ENCODE measurements at regions not wholly inside any gene's neighbourhood (a gene's known extent, or its start where the extent isn't known, plus 50 kb on each side); places are given as distances from the start of the nearest gene placed in this dataset.
A peak's percentile ranks its signal among the peaks of the same experiment; 100 is the strongest.

DNA sequence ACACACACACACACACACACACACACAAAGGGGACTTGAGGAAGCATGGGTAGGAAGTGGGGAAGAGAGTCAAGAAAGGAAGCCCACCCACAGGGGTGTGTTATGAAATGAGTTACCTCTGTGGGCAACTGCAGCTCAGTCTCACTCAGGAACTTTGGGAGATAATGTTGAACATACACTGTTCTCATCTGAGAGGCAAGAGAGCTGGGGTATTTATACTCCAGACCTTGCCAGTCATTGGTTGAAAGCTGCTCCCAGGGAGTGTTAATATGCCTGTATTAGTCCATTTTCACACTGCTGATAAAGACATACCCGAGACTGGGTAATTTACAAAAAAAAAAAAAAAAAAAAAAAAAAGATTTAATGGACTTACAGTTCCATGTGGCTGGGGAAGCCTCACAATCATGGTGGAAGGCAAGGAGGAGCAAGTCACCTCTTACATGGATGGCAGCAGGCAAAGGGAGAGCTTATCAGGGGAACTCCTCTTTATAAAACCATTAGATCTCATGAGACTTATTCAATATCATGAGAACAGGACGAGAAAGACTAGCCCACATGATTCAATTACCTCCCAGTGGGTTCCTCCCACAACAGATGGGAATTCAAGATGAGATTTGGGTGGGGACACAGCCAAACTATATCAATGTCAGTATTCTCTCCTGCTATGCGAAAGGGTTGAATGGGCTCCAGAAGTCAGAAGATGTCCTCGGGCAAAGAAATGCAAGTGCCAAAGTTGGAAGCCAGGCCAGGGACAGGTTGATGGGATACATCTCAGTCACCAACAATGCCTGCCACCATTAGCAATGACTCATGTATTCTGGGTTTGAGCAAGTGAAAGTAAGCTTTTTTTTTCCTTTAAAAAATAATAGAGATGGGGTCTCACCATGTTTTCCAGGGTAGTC is 270.5 kb downstream of the MRTFB start:
- intact Hi-C loops (cut with DNase I): no loop called here
- ATAC-seq (ENCODE audit: poor library complexity) (no peak), DNase-seq (no peak)

- no peak for ATAC-seq (ENCODE audit: poor library complexity)
- DNase-seq: no peak
- intact Hi-C loops (cut with DNase I): no loop called here
Measured at GRCh38 chr16:14339694-14340093, 268.6 kb downstream of the MRTFB start.

DNA sequence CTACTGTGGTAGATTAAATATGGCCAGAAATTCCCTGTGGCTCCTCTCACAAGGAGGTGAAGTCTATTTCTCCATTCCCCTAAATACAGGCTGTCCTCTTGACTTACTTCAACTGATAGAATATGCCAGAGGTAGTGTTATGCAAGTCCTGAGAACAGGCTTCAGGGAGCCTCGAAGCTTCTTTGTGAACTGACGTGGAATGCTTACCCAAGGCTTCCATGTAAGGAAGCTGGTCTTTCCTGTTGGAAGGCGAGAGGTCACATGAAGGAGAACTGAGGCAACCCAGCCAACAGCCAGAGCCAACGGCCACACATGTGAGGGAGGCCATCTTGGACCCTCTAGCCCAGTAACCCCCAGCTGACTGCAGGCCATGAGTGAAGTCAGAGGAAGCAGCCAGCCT is 267.9 kb downstream of the MRTFB start:
- DNase-seq (no peak), ATAC-seq (ENCODE audit: poor library complexity) (no peak)
- intact Hi-C loops (cut with DNase I): no loop called here

- intact Hi-C loops (cut with DNase I): no loop called here
- DNase-seq (no peak), ATAC-seq (ENCODE audit: poor library complexity) (no peak)
Measured at GRCh38 chr16:14338236-14338635, 267.1 kb downstream of the MRTFB start.

DNA sequence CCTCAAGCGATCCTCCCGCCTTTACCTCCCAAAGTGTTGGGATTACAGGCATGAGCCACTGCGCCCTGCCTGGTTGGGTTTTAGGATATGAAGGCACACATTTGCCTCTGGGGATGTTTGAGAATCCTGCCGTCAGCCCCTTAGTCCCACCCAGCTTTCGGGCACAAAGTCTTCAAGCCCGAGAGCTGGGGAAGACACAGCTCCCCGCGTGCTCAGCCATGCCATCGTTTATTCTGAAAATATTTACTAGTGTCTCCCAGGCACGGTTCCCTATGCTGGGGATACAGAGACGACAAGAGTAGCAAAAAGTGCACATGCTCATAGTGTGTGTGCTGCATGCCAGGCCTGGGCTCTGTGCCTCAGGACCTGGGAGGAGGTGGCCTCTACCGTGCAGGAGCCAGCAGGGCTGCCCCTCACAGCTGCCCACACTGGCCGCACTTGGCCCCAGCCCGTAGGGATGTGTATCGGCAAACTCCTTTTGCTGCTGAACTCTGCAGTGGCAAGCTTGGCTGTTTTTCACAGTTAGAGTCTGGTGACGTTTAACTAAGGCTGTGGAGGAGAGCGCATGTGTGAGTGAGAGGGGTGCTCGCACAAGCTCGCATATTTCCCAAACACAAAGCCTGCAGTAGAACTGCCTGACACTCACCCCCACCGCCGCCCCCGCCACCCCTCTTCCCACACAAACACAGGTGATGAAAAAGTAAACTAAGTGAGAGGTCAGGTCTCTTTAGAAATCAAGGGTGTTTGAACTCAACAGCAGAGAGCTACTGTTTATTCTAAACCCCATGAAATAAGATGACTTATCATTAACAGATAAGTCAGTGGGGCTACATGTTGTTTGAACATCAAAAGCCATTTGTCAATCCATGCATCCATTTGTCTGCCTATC is 266.4 kb downstream of the MRTFB start:
- intact Hi-C loops (cut with DNase I): no loop called here
- no peak for DNase-seq

DNA sequence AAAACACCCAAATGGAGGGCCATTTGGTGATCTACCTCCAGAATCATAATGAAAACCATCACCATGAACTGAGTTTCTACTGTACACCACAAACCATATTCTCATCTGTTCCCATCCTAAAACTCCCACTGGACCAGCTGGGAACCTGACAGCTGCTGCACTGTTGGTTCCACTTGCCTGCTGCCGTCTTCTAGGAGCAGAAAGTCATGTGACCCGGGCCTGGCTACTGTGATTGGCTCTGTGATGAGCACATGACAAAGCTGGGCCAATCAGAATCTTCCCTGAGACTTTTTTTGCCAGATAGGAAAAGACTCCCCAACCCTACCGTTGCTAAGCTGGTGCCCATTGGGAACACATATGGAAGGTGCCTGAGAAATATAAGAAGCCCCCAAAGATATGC is 264.2 kb downstream of the MRTFB start:
- DNase-seq: no peak
- ATAC-seq (ENCODE audit: poor library complexity): no peak
- intact Hi-C loops (cut with DNase I): no loop called here

More for the DNA sequence above, 266.4 kb downstream of the MRTFB start:
- ATAC-seq (ENCODE audit: poor library complexity): peak; percentile 74

DNA sequence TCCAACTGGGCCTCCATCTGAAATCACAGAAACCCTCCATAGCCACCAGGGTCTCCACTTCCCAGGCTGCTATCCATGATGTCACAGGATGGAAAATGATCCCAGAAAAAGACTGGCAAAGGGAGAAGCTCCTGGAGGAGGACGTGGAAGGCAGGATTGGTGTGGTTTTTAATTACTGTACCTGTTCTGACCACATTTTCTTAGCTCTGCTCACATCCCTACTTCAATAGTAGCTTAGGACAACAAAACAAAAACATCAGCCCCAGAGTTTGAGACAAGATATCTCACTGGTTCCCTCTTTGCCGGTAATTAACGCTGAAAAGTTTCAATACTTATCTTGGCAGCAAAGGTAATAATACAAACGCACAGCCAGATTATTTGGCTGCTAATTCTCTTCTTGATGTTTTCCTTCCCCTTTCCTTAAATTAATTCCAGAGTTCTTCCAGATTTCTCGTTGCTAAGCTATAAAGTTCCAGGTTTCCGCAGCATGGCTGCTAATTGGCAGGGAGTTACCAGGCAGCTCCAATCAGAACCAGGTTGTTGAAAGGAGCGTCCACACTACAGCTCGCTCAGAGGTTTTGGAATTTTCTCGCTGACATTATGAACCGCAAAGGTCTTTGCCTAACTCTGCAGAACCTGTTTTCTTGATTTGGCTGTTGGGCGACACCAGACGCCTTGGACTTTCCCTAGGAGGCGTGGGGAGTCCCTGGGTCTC is 263.4 kb downstream of the MRTFB start:
- DNase-seq (no peak), ATAC-seq (ENCODE audit: poor library complexity) (peak; percentile 40)
- intact Hi-C loops (cut with DNase I): no loop called here

- DNase-seq: no peak
- intact Hi-C loops (cut with DNase I): no loop called here
- no peak for ATAC-seq (ENCODE audit: poor library complexity)
Measured at GRCh38 chr16:14333361-14333760, 262.2 kb downstream of the MRTFB start.

DNA sequence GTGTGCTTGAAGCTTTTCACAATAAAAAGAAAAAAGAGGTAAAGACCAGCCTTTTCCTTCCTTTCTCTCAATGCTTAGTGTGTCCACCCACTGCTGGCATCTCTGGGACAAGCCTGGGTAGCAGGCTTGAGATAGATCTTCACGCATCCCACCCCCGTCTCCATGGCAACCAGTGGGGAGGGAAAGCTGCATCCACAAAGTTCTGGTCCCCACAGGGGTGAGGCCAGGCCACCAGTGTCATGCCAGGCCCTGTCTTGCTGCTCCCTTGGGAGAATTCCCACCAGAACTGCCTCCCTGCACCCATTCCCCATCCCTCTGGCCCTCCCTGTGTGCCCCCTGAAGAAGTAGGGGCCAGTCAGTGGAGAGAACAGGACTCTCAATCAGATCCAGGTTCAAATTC is 259.9 kb downstream of the MRTFB start:
- intact Hi-C loops (cut with DNase I): no loop called here
- no peak for DNase-seq
- no peak for ATAC-seq (ENCODE audit: poor library complexity)

GRCh38 chr16:14329727-14330350 is 258.7 kb downstream of the MRTFB start:
- intact Hi-C loops (cut with DNase I): no loop called here
- no peak for ATAC-seq (ENCODE audit: poor library complexity)

GRCh38 chr16:14325502-14326401 is 254.6 kb downstream of the MRTFB start:
- DNase-seq (no peak), ATAC-seq (ENCODE audit: poor library complexity) (peak; percentile 76)
- intact Hi-C loops (cut with DNase I): no loop called here

More at GRCh38 chr16:14329727-14330350, 258.7 kb downstream of the MRTFB start:
- no peak for DNase-seq

DNA sequence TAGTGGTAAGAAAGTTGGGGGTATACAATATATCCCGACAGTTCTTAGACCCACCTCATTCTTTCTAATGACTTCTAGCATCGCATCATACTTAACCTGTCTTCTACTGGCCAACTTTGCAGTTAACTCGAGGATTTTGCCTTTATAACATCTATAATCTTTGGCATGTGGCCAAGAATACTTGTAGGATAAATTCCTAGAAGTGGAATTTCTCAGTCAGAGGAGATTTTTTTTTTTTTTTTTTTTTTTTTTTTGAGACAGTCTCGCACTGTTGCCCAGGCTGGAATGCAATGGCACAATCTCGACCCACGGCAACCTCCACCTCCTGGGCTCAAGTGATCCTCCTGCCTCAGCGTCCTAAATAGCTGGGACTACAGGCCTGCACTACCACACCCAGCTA is 253.5 kb downstream of the MRTFB start:
- ATAC-seq (ENCODE audit: poor library complexity) (no peak), DNase-seq (no peak)
- intact Hi-C loops (cut with DNase I): no loop called here

DNA sequence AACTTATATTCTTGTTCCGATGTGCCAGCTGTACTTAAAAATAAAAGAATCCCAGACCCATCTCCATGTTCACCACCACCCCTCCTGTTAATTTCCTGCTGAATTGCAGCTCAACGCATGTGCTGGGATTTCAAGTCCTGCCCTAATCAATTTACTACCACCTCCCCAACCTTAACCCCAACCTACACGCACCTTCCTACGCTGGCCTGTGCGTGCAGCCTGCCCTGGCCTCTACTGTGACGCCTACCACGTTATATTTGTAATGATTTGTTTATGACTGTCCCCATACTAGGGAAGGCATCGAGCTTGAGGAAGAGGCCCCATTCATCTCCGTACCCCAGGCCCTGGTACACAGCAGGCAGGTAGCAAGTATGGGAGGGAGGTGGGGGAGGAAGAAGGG is 251.1 kb downstream of the MRTFB start:
- DNase-seq: no peak
- intact Hi-C loops (cut with DNase I): no loop called here
- no peak for ATAC-seq (ENCODE audit: poor library complexity)

GRCh38 chr16:14321542-14321941 is 250.4 kb downstream of the MRTFB start:
- intact Hi-C loops (cut with DNase I): no loop called here
- DNase-seq: peak; percentile 78
- peak; percentile 84 for ATAC-seq (ENCODE audit: poor library complexity)

DNA sequence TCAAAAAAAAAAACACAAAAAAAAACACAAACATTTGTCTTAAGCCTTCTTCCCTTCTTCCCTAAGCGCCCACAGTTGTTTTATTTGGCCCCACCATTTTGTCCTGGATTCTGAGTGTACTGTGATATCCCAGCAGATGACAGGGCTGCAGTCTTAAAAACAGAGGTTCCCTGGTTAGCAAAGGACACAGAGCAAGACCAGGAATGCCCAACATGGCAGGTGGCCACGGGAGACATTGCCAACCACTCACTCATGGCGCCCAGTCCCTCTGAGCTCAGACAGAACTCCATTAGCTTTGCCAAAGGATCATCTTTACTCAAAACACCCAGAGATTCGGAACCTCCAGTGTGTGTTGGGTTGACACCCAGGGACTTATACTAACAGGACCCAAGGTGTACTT is 249.3 kb downstream of the MRTFB start:
- peak; percentile 48 for ATAC-seq (ENCODE audit: poor library complexity)
- no peak for DNase-seq
- intact Hi-C loops (cut with DNase I): no loop called here

Data from Right ventricle myocardium superior (tissue), 1 donor.